ENCODE measurements at regions not wholly inside any gene's neighbourhood (a gene's known extent, or its start where the extent isn't known, plus 50 kb on each side); places are given as distances from the start of the nearest gene placed in this dataset.

- Histone ChIP-seq H3K79me2 (ENCODE audit: control insufficient read depth, insufficient read depth, low read length) (no peaks in the 10 kb centered on the region), H3K27me3 (ENCODE audit: control insufficient read depth, insufficient read depth, low read length) (no peaks in the 10 kb centered on the region), H3K9me3 (ENCODE audit: control insufficient read depth, insufficient read depth, low read depth, low read length) (no peaks in the 10 kb centered on the region), H3K36me3 (ENCODE audit: control insufficient read depth, insufficient read depth, low read length) (no peaks in the 10 kb centered on the region), H3K4me1 (ENCODE audit: control insufficient read depth, extremely low read depth, insufficient read depth, low read length) (no peaks in the 10 kb centered on the region), H3K4me2 (ENCODE audit: extremely low read depth, insufficient read depth, low read length) (no peak overlapping the region), H3K9ac (ENCODE audit: insufficient read depth, low read length) (no peak overlapping the region), H3K27ac (ENCODE audit: insufficient read depth, low read length) (no peak overlapping the region), H3K4me3 (replicated peaks in 1 of 4; ENCODE audit: control extremely low read depth in 1 of 4, insufficient read depth in 1 of 4, low read depth in 3 of 4, low read length in 4 of 4) (no peak overlapping the region), H4K20me1 (ENCODE audit: control insufficient read depth, extremely low read depth, insufficient read depth, low read length) (no peaks in the 10 kb centered on the region), H2AFZ (ENCODE audit: low read length) (no peak overlapping the region)
- no peak for DNase-seq (ENCODE audit: low read depth in 2 of 2)
- TF ChIP-seq EZH2 (IDR thresholded peaks at IDR 0.05; ENCODE audit: low read length, missing control alignments) (no peak), CTCF (conservative IDR thresholded peaks at IDR 0.05 in 1 of 2, IDR thresholded peaks at IDR 0.05 in 1 of 2; ENCODE audit: low read depth in 1 of 2, low read length in 2 of 2) (no peak)
Observed at GRCh38 chr12:118495296-118495695, 118.9 kb downstream of the SUDS3 start.

GRCh38 chr12:118498171-118498570, 121.8 kb downstream of the SUDS3 start:
- no peaks in the 10 kb centered on the region for H3K79me2 ChIP-seq (ENCODE audit: control insufficient read depth, insufficient read depth, low read length)
- no peak overlapping the region for H3K4me2 ChIP-seq (ENCODE audit: extremely low read depth, insufficient read depth, low read length)
- no peaks in the 10 kb centered on the region for H3K36me3 ChIP-seq (ENCODE audit: control insufficient read depth, insufficient read depth, low read length)
- H3K4me1 ChIP-seq (ENCODE audit: control insufficient read depth, extremely low read depth, insufficient read depth, low read length), result no peaks in the 10 kb centered on the region
- H3K4me3 ChIP-seq (replicated peaks in 1 of 4; ENCODE audit: control extremely low read depth in 1 of 4, insufficient read depth in 1 of 4, low read depth in 3 of 4, low read length in 4 of 4), result no peak overlapping the region
- H3K27ac ChIP-seq (ENCODE audit: insufficient read depth, low read length), result no peak overlapping the region
- H3K27me3 ChIP-seq (ENCODE audit: control insufficient read depth, insufficient read depth, low read length), result no peaks in the 10 kb centered on the region
- H4K20me1 ChIP-seq (ENCODE audit: control insufficient read depth, extremely low read depth, insufficient read depth, low read length), result no peaks in the 10 kb centered on the region
- DNase-seq (ENCODE audit: low read depth in 2 of 2), result no peak
- H3K9me3 ChIP-seq (ENCODE audit: control insufficient read depth, insufficient read depth, low read depth, low read length), result no peaks in the 10 kb centered on the region
- no peak overlapping the region for H2AFZ ChIP-seq (ENCODE audit: low read length)
- TF ChIP-seq EZH2 (IDR thresholded peaks at IDR 0.05; ENCODE audit: low read length, missing control alignments) (no peak), CTCF (conservative IDR thresholded peaks at IDR 0.05 in 1 of 2, IDR thresholded peaks at IDR 0.05 in 1 of 2; ENCODE audit: low read depth in 1 of 2, low read length in 2 of 2) (no peak)
- no peak overlapping the region for H3K9ac ChIP-seq (ENCODE audit: insufficient read depth, low read length)

- Histone ChIP-seq H3K4me2 (ENCODE audit: extremely low read depth, insufficient read depth, low read length) (no peak overlapping the region), H4K20me1 (ENCODE audit: control insufficient read depth, extremely low read depth, insufficient read depth, low read length) (no peaks in the 10 kb centered on the region), H3K27me3 (ENCODE audit: control insufficient read depth, insufficient read depth, low read length) (no peaks in the 10 kb centered on the region), H3K4me1 (ENCODE audit: control insufficient read depth, extremely low read depth, insufficient read depth, low read length) (no peaks in the 10 kb centered on the region), H3K9ac (ENCODE audit: insufficient read depth, low read length) (no peak overlapping the region), H3K27ac (ENCODE audit: insufficient read depth, low read length) (no peak overlapping the region), H3K36me3 (ENCODE audit: control insufficient read depth, insufficient read depth, low read length) (no peaks in the 10 kb centered on the region), H3K9me3 (ENCODE audit: control insufficient read depth, insufficient read depth, low read depth, low read length) (no peaks in the 10 kb centered on the region), H3K79me2 (ENCODE audit: control insufficient read depth, insufficient read depth, low read length) (no peaks in the 10 kb centered on the region), H3K4me3 (replicated peaks in 1 of 4; ENCODE audit: control extremely low read depth in 1 of 4, insufficient read depth in 1 of 4, low read depth in 3 of 4, low read length in 4 of 4) (no peak overlapping the region), H2AFZ (ENCODE audit: low read length) (no peak overlapping the region)
- TF ChIP-seq CTCF (conservative IDR thresholded peaks at IDR 0.05 in 1 of 2, IDR thresholded peaks at IDR 0.05 in 1 of 2; ENCODE audit: low read depth in 1 of 2, low read length in 2 of 2), result no peak
- no peak for TF ChIP-seq EZH2 (IDR thresholded peaks at IDR 0.05; ENCODE audit: low read length, missing control alignments)
- DNase-seq (ENCODE audit: low read depth in 2 of 2), result no peak
Observed at GRCh38 chr12:118500299-118500698, 123.9 kb downstream of the SUDS3 start.
